LoVo (cell line): ENCODE measurements at regions not wholly inside any gene's neighbourhood (a gene's known extent, or its start where the extent isn't known, plus 50 kb on each side); places are given as distances from the start of the nearest gene placed in this dataset.
"Not testable (repeated sequence)": the region's sequence is repeated elsewhere in the genome, so short reads cannot be mapped to it uniquely, and the experiment has no call there.

Experiments used
- DNase-seq: peaks from one replicate; pipeline ENCODE4 v3.0.0-alpha.2; 2016; ENCODE audit warnings: low spot score

GRCh38 chr11:82210011-82210410 lies 523.7 kb downstream of the FAM181B start:
- no peak for DNase-seq

GRCh38 chr11:82195283-82195682 lies 538.4 kb downstream of the FAM181B start:
- DNase-seq: no peak

GRCh38 chr11:82194521-82194920 lies 539.1 kb downstream of the FAM181B start:
- no peak for DNase-seq

GRCh38 chr11:82191695-82192094 lies 542.0 kb downstream of the FAM181B start:
- no peak for DNase-seq

GRCh38 chr11:82185925-82186324 lies 547.7 kb downstream of the FAM181B start:
- DNase-seq: no peak

- no peak for DNase-seq
These were observed 548.7 kb downstream of the FAM181B start for GRCh38 chr11:82184966-82185365.

GRCh38 chr11:82183346-82183745 lies 550.3 kb downstream of the FAM181B start:
- DNase-seq: no peak

GRCh38 chr11:82182697-82183096 lies 551.0 kb downstream of the FAM181B start:
- not testable (repeated sequence) for DNase-seq

- DNase-seq: not testable (repeated sequence)
These were observed 551.9 kb downstream of the FAM181B start for GRCh38 chr11:82181796-82182195.

GRCh38 chr11:82176945-82177344 lies 556.7 kb downstream of the FAM181B start:
- no peak for DNase-seq

- DNase-seq: no peak
These were observed 557.3 kb downstream of the FAM181B start for GRCh38 chr11:82176365-82176764.

GRCh38 chr11:82174610-82175009 lies 559.1 kb downstream of the FAM181B start:
- DNase-seq: no peak

- DNase-seq: no peak
These were observed 586.9 kb downstream of the FAM181B start for GRCh38 chr11:82146789-82147188.

- DNase-seq: no peak
These were observed 614.7 kb downstream of the FAM181B start for GRCh38 chr11:82118946-82119345.

GRCh38 chr11:82117362-82117761 lies 616.3 kb downstream of the FAM181B start:
- no peak for DNase-seq

- DNase-seq: no peak
These were observed 628.2 kb downstream of the FAM181B start for GRCh38 chr11:82105331-82105998.

- DNase-seq: no peak
These were observed 640.8 kb downstream of the FAM181B start for GRCh38 chr11:82092904-82093303.

GRCh38 chr11:82089426-82089825 lies 644.2 kb downstream of the FAM181B start:
- no peak for DNase-seq

- no peak for DNase-seq
These were observed 648.2 kb downstream of the FAM181B start for GRCh38 chr11:82085493-82085892.

- DNase-seq: no peak
These were observed 650.7 kb downstream of the FAM181B start for GRCh38 chr11:82082976-82083375.

- no peak for DNase-seq
These were observed 653.5 kb downstream of the FAM181B start for GRCh38 chr11:82080160-82080559.

GRCh38 chr11:82076126-82076525 lies 657.5 kb downstream of the FAM181B start:
- DNase-seq: no peak

- no peak for DNase-seq
These were observed 674.2 kb downstream of the FAM181B start for GRCh38 chr11:82059505-82059904.

- no peak for DNase-seq
These were observed 677.2 kb downstream of the FAM181B start for GRCh38 chr11:82056450-82056849.
